Testis (tissue), 2 donors: ENCODE measurements at regions not wholly inside any gene's neighbourhood (a gene's known extent, or its start where the extent isn't known, plus 50 kb on each side); places are given as distances from the start of the nearest gene placed in this dataset.

Source experiments
- CTCF ChIP-seq, 3 experiments: fragments of 450-650 bp in 2 of 3; fragments of 200-600 bp in 1 of 3; sonication (generic) in 1 of 3; IDR thresholded peaks; one replicate each; pipeline ENCODE4 v1.5.1; 2016 to 2019; ENCODE audit warnings: antibody characterized with exemption in 3 of 3, mild to moderate bottlenecking in 2 of 3, moderate library complexity in 1 of 3
- POLR2A ChIP-seq: fragments of 450-650 bp; IDR thresholded peaks from one replicate; pipeline ENCODE4 v1.6.1; 2017; ENCODE audit warnings: antibody characterized with exemption, mild to moderate bottlenecking, moderate library complexity

DNA sequence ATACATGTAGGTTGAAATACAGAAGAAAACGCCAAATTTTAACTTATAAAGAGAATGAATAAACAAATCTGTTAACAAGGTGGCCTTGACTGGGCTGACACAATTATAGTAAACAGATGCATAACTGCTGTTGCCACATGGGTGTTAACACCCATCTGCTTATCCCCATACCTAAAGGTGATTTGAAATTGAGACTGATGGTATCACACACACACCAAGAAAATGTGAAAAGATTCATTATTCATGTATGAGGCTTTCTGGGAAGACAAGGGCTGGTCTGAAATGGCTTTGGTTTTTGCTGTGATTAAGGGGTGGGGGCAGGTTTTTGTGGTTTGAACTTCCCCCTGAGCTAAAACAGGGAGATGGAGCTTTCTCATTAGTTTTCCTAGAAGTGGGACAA, 156.6 kb downstream of the SYT10 start:
- TF ChIP-seq POLR2A (no peak), CTCF (IDR thresholded peaks at IDR 0.05) (no peak)
